22Rv1 (cell line): ENCODE measurements at regions not wholly inside any gene's neighbourhood (a gene's known extent, or its start where the extent isn't known, plus 50 kb on each side); places are given as distances from the start of the nearest gene placed in this dataset.

Experiments
- CTCF ChIP-seq: fragments of 450-650 bp; IDR thresholded peaks from 2 replicates; pipeline ENCODE4 v1.5.1; 2017; ENCODE audit warnings: mild to moderate bottlenecking
- ZFX ChIP-seq: fragments of 450-650 bp; IDR thresholded peaks from 2 replicates; pipeline ENCODE4 v1.6.1; 2017; ENCODE audit warnings: antibody characterized with exemption, borderline replicate concordance

- TF ChIP-seq CTCF (no peak), ZFX (no peak)
Observed at GRCh38 chr4:24057915-24058559, 168.2 kb upstream of the PPARGC1A start.
